GM23248 (cell line): ENCODE measurements at regions not wholly inside any gene's neighbourhood (a gene's known extent, or its start where the extent isn't known, plus 50 kb on each side); places are given as distances from the start of the nearest gene placed in this dataset.

ENCODE experiments used
- DNase-seq: peaks from one replicate; pipeline ENCODE4 v3.0.0-alpha.2; 2015
- H2AFZ ChIP-seq: fragments of 200-600 bp; sonication (generic); 2 replicates; pipeline ENCODE4 v1.6.1; 2016; ENCODE audit warnings: antibody characterized with exemption
- H3F3A ChIP-seq: fragments of 200-600 bp; sonication (generic); 2 replicates; pipeline ENCODE4 v1.6.1; 2016; ENCODE audit warnings: mild to moderate bottlenecking, antibody characterized with exemption, mixed run types; ENCODE audit not compliant: insufficient read depth
- H3K27ac ChIP-seq: fragments of 200-600 bp; sonication (generic); 2 replicates; pipeline ENCODE4 v1.5.1; 2016; ENCODE audit warnings: mild to moderate bottlenecking
- H3K27me3 ChIP-seq: fragments of 200-600 bp; sonication (generic); replicated peaks from 2 replicates; pipeline ENCODE4 v1.6.1; 2016; ENCODE audit warnings: mild to moderate bottlenecking; ENCODE audit not compliant: insufficient read depth
- H3K36me3 ChIP-seq: fragments of 200-600 bp; sonication (generic); 2 replicates; pipeline ENCODE4 v1.6.1; 2016; ENCODE audit warnings: low read depth, mild to moderate bottlenecking
- H3K4me1 ChIP-seq: fragments of 200-600 bp; sonication (generic); 2 replicates; pipeline ENCODE4 v1.6.1; 2016; ENCODE audit warnings: mild to moderate bottlenecking; ENCODE audit not compliant: insufficient read depth
- H3K4me2 ChIP-seq: fragments of 200-600 bp; sonication (generic); one replicate; pipeline ENCODE4 v1.6.1; 2016; ENCODE audit warnings: mild to moderate bottlenecking; ENCODE audit not compliant: unreplicated experiment
- H3K4me3 ChIP-seq: fragments of 200-600 bp; sonication (generic); 2 replicates; pipeline ENCODE4 v1.5.1; 2016; ENCODE audit warnings: mild to moderate bottlenecking
- H3K79me2 ChIP-seq: fragments of 200-600 bp; sonication (generic); 2 replicates; pipeline ENCODE4 v1.6.1; 2016; ENCODE audit warnings: mild to moderate bottlenecking; ENCODE audit not compliant: insufficient read depth
- H3K9ac ChIP-seq: fragments of 200-600 bp; sonication (generic); 2 replicates; pipeline ENCODE4 v1.6.1; 2016; ENCODE audit warnings: mild to moderate bottlenecking
- H3K9me2 ChIP-seq: fragments of 200-600 bp; sonication (generic); 2 replicates; pipeline ENCODE4 v1.6.1; 2016; ENCODE audit warnings: mixed run types, mild to moderate bottlenecking, moderate library complexity; ENCODE audit not compliant: insufficient read depth
- H3K9me3 ChIP-seq: fragments of 200-600 bp; sonication (generic); one replicate; pipeline ENCODE4 v1.6.1; 2017; ENCODE audit warnings: low read depth
- H4K20me1 ChIP-seq: fragments of 200-600 bp; sonication (generic); 2 replicates; pipeline ENCODE4 v1.6.0; 2016; ENCODE audit not compliant: insufficient read depth
- EZH2 ChIP-seq: fragments of 200-600 bp; sonication (generic); IDR thresholded peaks from 2 replicates; pipeline ENCODE4 v1.6.1; 2018; ENCODE audit warnings: antibody characterized with exemption, mild to moderate bottlenecking; ENCODE audit not compliant: insufficient read depth, poor library complexity, severe bottlenecking
- EZH2phosphoT487 ChIP-seq: fragments of 200-600 bp; sonication (generic); IDR thresholded peaks from 2 replicates; pipeline ENCODE4 v1.6.1; 2018; ENCODE audit warnings: antibody characterized with exemption, moderate library complexity, mild to moderate bottlenecking, low read depth; ENCODE audit not compliant: insufficient read depth
- WGBS, 2 experiments: methylation state at CpG; one replicate each; pipeline ENCODE4 v1.1.6; 2015 to 2017; ENCODE audit warnings: low lambda C conversion rate in 2 of 2, low coverage in 1 of 2; ENCODE audit errors: missing lambda C conversion rate in 2 of 2; 5-methylcytosine and 5-hydroxymethylcytosine counted together
- in situ Hi-C: fragments of 300-500 bp; cut with MboI; formaldehyde crosslinking; loops from 2 replicates; pipeline ENCODE4 v1.15.0; 2020

DNA sequence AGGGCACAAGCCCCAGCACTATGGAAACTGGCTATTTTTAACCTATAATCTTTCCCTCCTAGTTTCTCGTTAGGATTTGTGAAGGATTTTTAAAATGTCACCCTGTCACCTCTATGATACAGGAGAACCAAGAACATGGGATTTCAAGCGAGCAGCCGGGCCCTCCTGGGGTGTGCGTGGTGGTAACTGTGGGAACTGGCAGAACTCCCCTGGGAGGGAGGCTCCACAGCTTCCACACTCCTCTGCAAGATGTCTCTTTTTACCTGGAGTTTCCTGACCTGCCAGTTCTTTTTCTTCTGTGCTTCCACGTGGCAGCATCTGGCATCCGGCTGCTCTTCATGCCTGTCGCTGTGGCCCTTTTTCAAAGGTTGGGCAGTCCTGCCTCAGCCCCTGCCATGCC lies 386.3 kb upstream of the MYT1L start:
- 33 to 38% methylated on average over 7 of the region's 7 CpGs for WGBS, 2 experiments
- no peaks in the 10 kb centered on the region for H3F3A ChIP-seq
- no peaks in the 10 kb centered on the region for H4K20me1 ChIP-seq
- in situ Hi-C loops = no loop called here
- no peaks in the 10 kb centered on the region for H3K27me3 ChIP-seq
- no peaks in the 10 kb centered on the region for H3K79me2 ChIP-seq
- TF ChIP-seq EZH2phosphoT487 (no peak), EZH2 (no peak)
- no peak for DNase-seq
- no peaks in the 10 kb centered on the region for H3K9me2 ChIP-seq
- no peak overlapping the region for H3K4me3 ChIP-seq
- no peak overlapping the region for H3K4me2 ChIP-seq
- H3K9me3 ChIP-seq = no peaks in the 10 kb centered on the region
- H2AFZ ChIP-seq = no peak overlapping the region
- no peak overlapping the region for H3K27ac ChIP-seq
- H3K9ac ChIP-seq = no peak overlapping the region
- no peaks in the 10 kb centered on the region for H3K4me1 ChIP-seq
- no peaks in the 10 kb centered on the region for H3K36me3 ChIP-seq

DNA sequence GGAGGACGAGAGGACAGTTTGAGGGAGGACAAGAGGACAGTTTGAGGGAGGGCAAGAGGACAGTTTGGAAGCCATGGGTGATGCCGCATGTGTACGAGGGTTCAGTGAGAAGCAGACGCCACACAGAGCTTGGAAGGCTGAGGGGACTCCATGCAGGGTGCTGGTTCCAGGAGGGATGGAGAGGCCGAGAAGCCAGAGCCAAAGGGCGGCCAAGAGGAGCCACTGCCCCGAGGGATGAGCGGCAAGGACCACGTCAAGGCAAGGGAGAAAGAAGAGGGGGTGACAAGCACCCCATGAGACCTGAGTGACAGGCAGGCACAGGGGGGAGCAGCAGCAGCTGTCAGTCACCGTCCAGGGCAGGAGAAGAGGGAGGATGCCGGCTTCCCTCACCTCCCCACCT lies 385.7 kb upstream of the MYT1L start:
- H3K4me2 ChIP-seq = no peak overlapping the region
- WGBS, 2 experiments = 34 to 44% methylated on average over 5 to 11 of the region's 11 CpGs

DNA sequence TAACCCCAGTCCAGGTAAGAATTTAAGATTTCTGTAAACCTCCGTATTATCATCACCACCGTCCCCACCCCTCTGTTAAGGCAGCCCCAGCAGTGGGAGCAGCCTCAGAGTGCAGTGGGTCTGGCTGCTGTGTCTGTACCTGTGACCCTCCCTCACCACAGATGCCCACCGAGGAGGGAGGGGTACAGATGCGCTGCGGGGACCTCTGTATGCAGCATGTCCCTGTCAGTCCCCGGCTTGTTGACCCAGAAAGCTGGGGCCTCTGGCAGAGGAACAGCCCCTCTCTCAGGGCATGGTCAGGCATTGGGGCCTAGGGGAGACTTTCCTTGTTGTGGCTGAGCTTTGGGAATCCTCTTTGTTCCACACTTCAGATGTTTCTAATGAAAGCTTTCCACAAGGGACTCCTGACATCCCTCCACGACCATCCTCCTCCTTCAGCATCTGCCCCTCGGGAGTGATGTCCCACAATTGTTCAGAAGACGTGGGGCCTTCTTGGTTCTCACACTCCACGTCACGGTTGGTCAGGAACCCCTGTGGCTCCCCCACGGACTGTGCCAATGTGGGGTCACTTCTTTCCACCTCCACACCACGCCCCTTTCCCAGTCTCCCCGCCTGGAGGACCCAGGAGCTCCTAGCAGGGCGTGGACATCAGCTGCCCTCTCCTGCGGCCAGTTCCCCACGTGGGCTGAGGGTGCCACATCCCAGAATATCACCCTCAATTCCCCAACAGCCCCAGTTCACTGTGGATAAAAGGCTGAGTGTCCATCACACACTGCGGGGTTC lies 384.2 kb upstream of the MYT1L start:
- H3K27me3 ChIP-seq = no peaks in the 10 kb centered on the region
- in situ Hi-C loops = no loop called here
- H2AFZ ChIP-seq = no peak overlapping the region
- H3K27ac ChIP-seq = no peak overlapping the region
- no peaks in the 10 kb centered on the region for H3K9me2 ChIP-seq
- H3K9ac ChIP-seq = no peak overlapping the region
- H3F3A ChIP-seq = no peaks in the 10 kb centered on the region
- no peaks in the 10 kb centered on the region for H3K4me1 ChIP-seq
- 23 to 29% methylated on average over 18 of the region's 18 CpGs for WGBS, 2 experiments
- DNase-seq = no peak
- no peaks in the 10 kb centered on the region for H4K20me1 ChIP-seq
- no peaks in the 10 kb centered on the region for H3K79me2 ChIP-seq
- H3K36me3 ChIP-seq = no peaks in the 10 kb centered on the region
- H3K9me3 ChIP-seq = no peaks in the 10 kb centered on the region
- no peak overlapping the region for H3K4me2 ChIP-seq
- no peak overlapping the region for H3K4me3 ChIP-seq
- no peak for TF ChIP-seq EZH2phosphoT487
- TF ChIP-seq EZH2 = no peak

More for the DNA sequence above, 385.7 kb upstream of the MYT1L start:
- Histone ChIP-seq H4K20me1 (no peaks in the 10 kb centered on the region), H3K27ac (no peak overlapping the region), H3K9me3 (no peaks in the 10 kb centered on the region), H3K27me3 (no peaks in the 10 kb centered on the region), H3K36me3 (no peaks in the 10 kb centered on the region), H3K79me2 (no peaks in the 10 kb centered on the region), H3K4me1 (no peaks in the 10 kb centered on the region), H3K4me3 (no peak overlapping the region), H3K9me2 (no peaks in the 10 kb centered on the region), H3K9ac (no peak overlapping the region), H3F3A (no peaks in the 10 kb centered on the region), H2AFZ (no peak overlapping the region)
- in situ Hi-C loops = no loop called here
- TF ChIP-seq EZH2 (no peak), EZH2phosphoT487 (no peak)
- no peak for DNase-seq

DNA sequence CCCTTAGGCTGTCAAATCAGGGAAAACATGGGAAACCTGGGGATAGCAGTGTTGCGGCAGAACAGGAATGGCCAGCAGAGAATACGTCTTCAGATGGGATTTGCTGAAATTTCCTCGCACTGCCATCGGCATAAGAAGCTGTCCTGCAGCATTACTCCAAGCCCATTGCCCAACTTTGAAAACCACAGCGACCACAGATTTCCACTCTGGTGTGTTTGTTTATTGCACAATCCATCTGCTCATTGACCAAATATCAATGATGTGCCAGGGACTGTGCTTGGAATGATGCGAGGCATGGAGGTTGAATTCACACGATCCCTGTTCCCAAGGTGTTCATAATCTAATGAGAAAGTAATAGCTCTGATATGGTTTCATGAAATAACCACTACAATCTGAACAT lies 383.3 kb upstream of the MYT1L start:
- in situ Hi-C loops = no loop called here

More for the DNA sequence above, 383.3 kb upstream of the MYT1L start:
- H3F3A ChIP-seq = no peaks in the 10 kb centered on the region
- TF ChIP-seq EZH2 = no peak
- TF ChIP-seq EZH2phosphoT487 = no peak
- H3K9me3 ChIP-seq = no peaks in the 10 kb centered on the region
- DNase-seq = no peak
- WGBS, 2 experiments = 62 to 69% methylated on average over 7 of the region's 7 CpGs
- no peaks in the 10 kb centered on the region for H3K79me2 ChIP-seq
- no peaks in the 10 kb centered on the region for H3K4me1 ChIP-seq
- H4K20me1 ChIP-seq = no peaks in the 10 kb centered on the region
- H3K4me2 ChIP-seq = no peak overlapping the region
- H3K27ac ChIP-seq = no peak overlapping the region
- H3K27me3 ChIP-seq = no peaks in the 10 kb centered on the region
- no peak overlapping the region for H3K9ac ChIP-seq
- H3K9me2 ChIP-seq = no peaks in the 10 kb centered on the region
- H3K36me3 ChIP-seq = no peaks in the 10 kb centered on the region
- no peak overlapping the region for H2AFZ ChIP-seq
- H3K4me3 ChIP-seq = no peak overlapping the region
